ENCODE measurements at regions not wholly inside any gene's neighbourhood (a gene's known extent, or its start where the extent isn't known, plus 50 kb on each side); places are given as distances from the start of the nearest gene placed in this dataset.
"Not testable (repeated sequence)": the region's sequence is repeated elsewhere in the genome, so short reads cannot be mapped to it uniquely, and the experiment has no call there.

- Mint-ChIP-seq H3K36me3 (ENCODE audit: low read depth) (no peaks in the 10 kb centered on the region), H3K9me3 (no peaks in the 10 kb centered on the region), H3K27me3 (ENCODE audit: low read depth) (no peaks in the 10 kb centered on the region), H3K4me3 (no peak overlapping the region), H3K27ac (no peak overlapping the region), H3K4me1 (ENCODE audit: low read depth) (no peaks in the 10 kb centered on the region)
- intact Hi-C loops (cut with micrococcal nuclease): no loop called here
- no peak for DNase-seq
- CTCF ChIA-PET: no interaction called here
These were observed 577.3 kb downstream of the SATB2 start for GRCh38 chr2:198880421-198880820.

GRCh38 chr2:198874472-198874858 is 583.3 kb downstream of the SATB2 start:
- CTCF ChIA-PET: no interaction called here
- Mint-ChIP-seq H3K4me3 (no peak overlapping the region), H3K9me3 (no peaks in the 10 kb centered on the region), H3K4me1 (ENCODE audit: low read depth) (no peaks in the 10 kb centered on the region), H3K36me3 (ENCODE audit: low read depth) (no peaks in the 10 kb centered on the region), H3K27me3 (ENCODE audit: low read depth) (no peaks in the 10 kb centered on the region), H3K27ac (no peak overlapping the region)
- intact Hi-C loops (cut with micrococcal nuclease): no loop called here
- DNase-seq: no peak

- CTCF ChIA-PET: no interaction called here
- Mint-ChIP-seq H3K9me3 (no peaks in the 10 kb centered on the region), H3K4me1 (ENCODE audit: low read depth) (no peaks in the 10 kb centered on the region), H3K36me3 (ENCODE audit: low read depth) (no peaks in the 10 kb centered on the region), H3K27ac (no peak overlapping the region), H3K27me3 (ENCODE audit: low read depth) (no peaks in the 10 kb centered on the region), H3K4me3 (no peak overlapping the region)
- intact Hi-C loops (cut with micrococcal nuclease): no loop called here
- no peak for DNase-seq
These were observed 584.0 kb downstream of the SATB2 start for GRCh38 chr2:198873503-198874471.

- CTCF ChIA-PET: no interaction called here
- H3K9me3 Mint-ChIP-seq: peaks cover 12% of the 10 kb centered on the region
- no peaks in the 10 kb centered on the region for H3K36me3 Mint-ChIP-seq (ENCODE audit: low read depth)
- DNase-seq: no peak
- H3K27me3 Mint-ChIP-seq (ENCODE audit: low read depth): no peaks in the 10 kb centered on the region
- no peak overlapping the region for H3K27ac Mint-ChIP-seq
- intact Hi-C loops (cut with micrococcal nuclease): no loop called here
- no peak overlapping the region for H3K4me3 Mint-ChIP-seq
- H3K4me1 Mint-ChIP-seq (ENCODE audit: low read depth): no peaks in the 10 kb centered on the region
These were observed 594.1 kb downstream of the SATB2 start for GRCh38 chr2:198863655-198864054.

- H3K4me1 Mint-ChIP-seq (ENCODE audit: low read depth): no peaks in the 10 kb centered on the region
- CTCF ChIA-PET: no interaction called here
- no peak for DNase-seq
- H3K27me3 Mint-ChIP-seq (ENCODE audit: low read depth): no peaks in the 10 kb centered on the region
- H3K27ac Mint-ChIP-seq: no peak overlapping the region
- peaks cover 14% of the 10 kb centered on the region for H3K9me3 Mint-ChIP-seq
- intact Hi-C loops (cut with micrococcal nuclease): no loop called here
- H3K36me3 Mint-ChIP-seq (ENCODE audit: low read depth): no peaks in the 10 kb centered on the region
- H3K4me3 Mint-ChIP-seq: no peak overlapping the region
These were observed 596.7 kb downstream of the SATB2 start for GRCh38 chr2:198861080-198861479.

GRCh38 chr2:198857246-198857645 is 600.5 kb downstream of the SATB2 start:
- intact Hi-C loops (cut with micrococcal nuclease): no loop called here
- Mint-ChIP-seq H3K9me3 (peaks cover 18% of the 10 kb centered on the region), H3K27me3 (ENCODE audit: low read depth) (no peaks in the 10 kb centered on the region), H3K4me3 (no peak overlapping the region), H3K27ac (no peak overlapping the region), H3K36me3 (ENCODE audit: low read depth) (no peaks in the 10 kb centered on the region), H3K4me1 (ENCODE audit: low read depth) (no peaks in the 10 kb centered on the region)
- CTCF ChIA-PET: interaction anchor here (1.1 kb wide), 1 partner anchor 94 kb away, joined by 3 read pairs; no protein-coding TSS in a partner anchor
- no peak for DNase-seq

- intact Hi-C loops (cut with micrococcal nuclease); H3K4me1 Mint-ChIP-seq (ENCODE audit: low read depth): not testable (repeated sequence)
These were observed 602.0 kb downstream of the SATB2 start for GRCh38 chr2:198855746-198856145.

GRCh38 chr2:198852248-198852647 is 605.5 kb downstream of the SATB2 start:
- intact Hi-C loops (cut with micrococcal nuclease): no loop called here
- no peaks in the 10 kb centered on the region for H3K4me1 Mint-ChIP-seq (ENCODE audit: low read depth)

More at GRCh38 chr2:198855746-198856145, 602.0 kb downstream of the SATB2 start:
- H3K9me3 Mint-ChIP-seq: peaks cover 18% of the 10 kb centered on the region
- H3K36me3 Mint-ChIP-seq (ENCODE audit: low read depth); DNase-seq; H3K27ac Mint-ChIP-seq; H3K4me3 Mint-ChIP-seq; CTCF ChIA-PET; H3K27me3 Mint-ChIP-seq (ENCODE audit: low read depth): not testable (repeated sequence)

GRCh38 chr2:198825534-198825933 is 632.2 kb downstream of the SATB2 start:
- H3K27me3 Mint-ChIP-seq (ENCODE audit: low read depth): no peaks in the 10 kb centered on the region
- H3K4me3 Mint-ChIP-seq: no peak overlapping the region
- H3K4me1 Mint-ChIP-seq (ENCODE audit: low read depth): no peaks in the 10 kb centered on the region
- H3K27ac Mint-ChIP-seq: no peak overlapping the region
- DNase-seq: no peak
- CTCF ChIA-PET: no interaction called here
- H3K36me3 Mint-ChIP-seq (ENCODE audit: low read depth): no peaks in the 10 kb centered on the region
- intact Hi-C loops (cut with micrococcal nuclease): no loop called here
- H3K9me3 Mint-ChIP-seq: peaks cover 3% of the 10 kb centered on the region

More at GRCh38 chr2:198852248-198852647, 605.5 kb downstream of the SATB2 start:
- no peaks in the 10 kb centered on the region for H3K36me3 Mint-ChIP-seq (ENCODE audit: low read depth)
- no peak for DNase-seq
- no peak overlapping the region for H3K4me3 Mint-ChIP-seq
- CTCF ChIA-PET: no interaction called here
- H3K27ac Mint-ChIP-seq: no peak overlapping the region
- no peaks in the 10 kb centered on the region for H3K27me3 Mint-ChIP-seq (ENCODE audit: low read depth)
- peaks cover 7% of the 10 kb centered on the region for H3K9me3 Mint-ChIP-seq

GRCh38 chr2:198817536-198817935 is 640.2 kb downstream of the SATB2 start:
- Mint-ChIP-seq H3K27me3 (ENCODE audit: low read depth) (no peaks in the 10 kb centered on the region), H3K4me3 (no peak overlapping the region), H3K9me3 (peaks cover 3% of the 10 kb centered on the region), H3K4me1 (ENCODE audit: low read depth) (no peaks in the 10 kb centered on the region), H3K36me3 (ENCODE audit: low read depth) (no peaks in the 10 kb centered on the region), H3K27ac (no peak overlapping the region)
- CTCF ChIA-PET: no interaction called here
- intact Hi-C loops (cut with micrococcal nuclease): no loop called here
- DNase-seq: no peak

- no peaks in the 10 kb centered on the region for H3K36me3 Mint-ChIP-seq (ENCODE audit: low read depth)
- no peak overlapping the region for H3K4me3 Mint-ChIP-seq
- no peak for DNase-seq
- H3K27me3 Mint-ChIP-seq (ENCODE audit: low read depth): no peaks in the 10 kb centered on the region
- H3K4me1 Mint-ChIP-seq (ENCODE audit: low read depth): no peaks in the 10 kb centered on the region
- intact Hi-C loops (cut with micrococcal nuclease): no loop called here
- no peak overlapping the region for H3K27ac Mint-ChIP-seq
- H3K9me3 Mint-ChIP-seq: no peaks in the 10 kb centered on the region
- CTCF ChIA-PET: no interaction called here
These were observed 642.1 kb downstream of the SATB2 start for GRCh38 chr2:198815626-198816025.

GRCh38 chr2:198811198-198811597 is 646.5 kb downstream of the SATB2 start:
- no peaks in the 10 kb centered on the region for H3K4me1 Mint-ChIP-seq (ENCODE audit: low read depth)
- H3K27me3 Mint-ChIP-seq (ENCODE audit: low read depth): no peaks in the 10 kb centered on the region
- no peak for DNase-seq
- CTCF ChIA-PET: no interaction called here
- intact Hi-C loops (cut with micrococcal nuclease): no loop called here
- no peak overlapping the region for H3K27ac Mint-ChIP-seq
- no peak overlapping the region for H3K4me3 Mint-ChIP-seq
- H3K9me3 Mint-ChIP-seq: no peaks in the 10 kb centered on the region
- H3K36me3 Mint-ChIP-seq (ENCODE audit: low read depth): no peaks in the 10 kb centered on the region

GRCh38 chr2:198809976-198810375 is 647.8 kb downstream of the SATB2 start:
- DNase-seq: no peak
- intact Hi-C loops (cut with micrococcal nuclease): no loop called here
- Mint-ChIP-seq H3K27ac (no peak overlapping the region), H3K9me3 (no peaks in the 10 kb centered on the region), H3K36me3 (ENCODE audit: low read depth) (no peaks in the 10 kb centered on the region), H3K4me1 (ENCODE audit: low read depth) (no peaks in the 10 kb centered on the region), H3K27me3 (ENCODE audit: low read depth) (no peaks in the 10 kb centered on the region), H3K4me3 (no peak overlapping the region)
- CTCF ChIA-PET: no interaction called here
